HPDE6-E6E7 (cell line): ENCODE measurements at regions not wholly inside any gene's neighbourhood (a gene's known extent, or its start where the extent isn't known, plus 50 kb on each side); places are given as distances from the start of the nearest gene placed in this dataset.

Experiments used
- DNase-seq: peaks from one replicate; pipeline ENCODE4 v3.0.0; 2011; ENCODE audit warnings: missing footprints; ENCODE audit errors: extremely low spot score

DNA sequence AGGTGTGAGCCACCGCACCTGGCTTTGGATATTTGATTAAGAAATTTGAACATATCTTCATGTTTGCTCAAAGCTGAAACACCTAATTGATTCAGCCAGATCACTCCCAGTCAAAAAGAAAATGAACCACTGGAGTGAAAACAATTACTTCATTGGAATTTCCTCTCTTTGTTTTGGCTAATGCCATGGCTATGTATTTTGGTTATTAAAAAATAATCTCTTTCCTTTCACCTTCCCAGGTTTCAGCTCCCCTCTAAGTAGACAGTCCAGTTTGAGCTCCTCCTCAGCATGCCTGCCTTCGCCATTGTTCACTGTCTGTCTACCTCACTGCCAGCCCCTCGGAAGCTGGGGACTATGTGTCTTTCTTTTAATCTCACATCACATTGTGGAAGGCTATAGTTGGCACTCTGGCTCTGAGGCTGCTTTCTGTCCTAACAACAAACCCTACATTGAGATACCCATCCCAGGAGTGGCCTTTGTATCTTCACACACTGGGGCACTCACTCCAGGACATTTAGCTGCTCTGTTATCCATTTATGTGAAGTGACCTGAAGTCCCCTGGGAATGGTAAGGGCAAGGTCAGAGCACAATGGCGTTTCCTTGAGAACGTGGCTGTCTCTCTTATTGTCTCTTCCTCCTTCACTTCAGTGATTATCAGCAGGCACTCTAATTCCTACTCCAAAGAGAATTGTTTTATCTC is 764.0 kb upstream of the CITED2 start:
- DNase-seq = no peak

DNA sequence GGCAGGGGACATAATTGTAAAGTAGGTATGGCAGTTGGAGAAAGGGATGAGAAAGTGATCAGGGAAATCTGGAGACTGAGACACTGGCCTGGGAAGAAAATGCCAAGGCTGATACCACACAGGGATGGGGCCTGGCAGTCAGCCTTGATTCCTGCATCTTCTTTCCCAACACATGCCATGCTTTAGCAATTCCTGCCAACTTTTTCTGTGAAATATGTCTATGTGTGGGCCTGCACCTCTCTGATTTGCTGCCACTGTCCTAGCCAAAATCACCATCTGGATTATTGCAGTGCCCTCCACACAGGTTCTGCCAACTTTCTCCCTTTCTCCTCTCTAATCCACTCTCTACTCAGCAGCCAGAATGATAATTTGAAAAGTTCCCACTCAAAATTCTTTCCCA is 759.8 kb upstream of the CITED2 start:
- no peak for DNase-seq

DNA sequence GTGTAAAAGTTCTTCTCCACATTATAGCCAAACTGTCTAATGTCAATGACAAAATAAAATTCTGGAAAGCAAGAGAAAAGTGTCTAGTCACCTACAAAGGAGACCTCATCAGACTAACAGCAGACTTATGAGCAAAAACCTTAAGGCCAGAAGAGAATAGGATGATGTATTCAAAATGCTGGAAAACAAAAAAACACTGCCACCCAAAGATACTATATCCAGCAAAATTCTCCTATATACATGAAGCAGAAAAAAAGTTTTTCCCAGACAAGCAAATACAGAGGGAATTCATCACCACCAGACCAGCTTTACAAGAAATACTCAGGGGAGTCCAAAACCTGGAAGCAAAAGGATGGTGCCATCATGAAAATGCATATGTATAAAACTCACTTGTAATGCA is 755.6 kb upstream of the CITED2 start:
- DNase-seq = no peak

DNA sequence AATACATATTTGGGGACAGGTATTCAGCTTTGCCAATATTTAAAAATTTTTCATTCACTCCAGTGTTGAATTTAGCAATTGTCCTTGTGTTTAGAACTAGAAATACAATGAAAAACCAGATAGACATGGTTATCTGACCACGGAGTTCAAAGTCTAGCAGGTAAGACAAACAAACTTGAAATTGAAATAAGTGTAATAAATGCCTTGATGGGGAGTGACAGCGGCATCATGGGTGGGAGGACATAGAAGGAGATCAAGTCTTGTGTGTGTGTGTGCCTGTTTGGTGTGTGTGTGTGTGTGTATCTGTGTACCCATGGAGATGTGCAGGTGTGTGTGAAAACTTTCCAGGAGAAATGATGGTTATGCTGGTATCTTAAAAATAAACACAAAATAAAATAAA is 750.0 kb upstream of the CITED2 start:
- DNase-seq = no peak

DNA sequence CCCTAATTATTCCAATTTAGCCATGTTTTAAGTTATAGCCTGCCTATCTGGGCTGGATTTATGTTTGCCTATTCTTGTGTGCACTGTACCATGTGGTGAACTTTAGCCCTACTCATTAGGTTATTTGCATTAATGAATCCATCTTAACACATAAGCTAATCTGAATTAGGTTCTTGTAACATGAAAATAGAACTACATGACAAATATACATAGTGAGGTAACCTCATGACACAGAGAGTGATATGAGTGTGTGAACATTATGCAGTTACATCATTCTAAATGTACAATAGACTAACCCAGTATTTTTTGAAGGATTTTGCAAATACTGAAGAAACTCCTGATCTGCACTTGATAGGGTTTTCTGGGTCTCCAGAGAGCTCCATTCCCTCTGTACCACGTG is 733.7 kb upstream of the CITED2 start:
- no peak for DNase-seq

DNA sequence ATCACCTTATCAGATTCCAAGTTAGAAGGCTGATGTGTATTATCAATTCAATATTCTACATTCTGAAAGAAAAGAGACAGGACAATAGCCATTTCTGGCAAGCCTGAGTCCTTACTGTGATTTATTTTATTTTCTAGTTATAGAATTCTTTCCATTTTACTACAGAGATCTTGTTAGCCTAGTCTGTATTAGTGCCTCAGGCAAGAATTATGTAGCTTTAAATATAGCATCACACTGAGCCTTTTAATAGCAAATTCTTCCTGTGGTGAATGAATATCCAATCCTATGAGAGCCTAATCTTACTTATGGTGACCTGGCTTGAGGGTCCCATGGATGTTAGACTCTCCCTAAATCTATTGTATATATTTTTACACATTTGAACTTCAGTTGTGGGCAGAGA is 732.8 kb upstream of the CITED2 start:
- no peak for DNase-seq

DNA sequence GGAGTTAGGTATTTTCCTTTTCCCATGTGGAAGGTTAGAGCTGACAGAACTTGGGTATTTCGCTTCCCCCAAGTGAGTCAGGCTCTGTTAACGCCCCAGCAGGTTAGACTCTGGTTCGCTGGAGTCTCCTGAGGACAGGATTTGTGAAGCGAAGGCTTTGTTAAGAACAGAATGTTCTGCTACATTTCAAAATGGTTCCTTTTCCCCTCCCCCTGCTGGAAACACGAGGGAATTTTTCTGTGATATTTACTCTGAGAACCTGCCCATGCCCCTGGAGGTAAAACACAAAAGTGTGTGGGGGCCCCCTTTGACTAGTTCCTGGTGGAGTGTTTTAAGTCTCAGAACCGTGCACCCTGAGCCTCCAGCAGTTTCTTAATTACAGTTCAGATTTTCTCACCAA is 731.4 kb upstream of the CITED2 start:
- peak; percentile 8 for DNase-seq

DNA sequence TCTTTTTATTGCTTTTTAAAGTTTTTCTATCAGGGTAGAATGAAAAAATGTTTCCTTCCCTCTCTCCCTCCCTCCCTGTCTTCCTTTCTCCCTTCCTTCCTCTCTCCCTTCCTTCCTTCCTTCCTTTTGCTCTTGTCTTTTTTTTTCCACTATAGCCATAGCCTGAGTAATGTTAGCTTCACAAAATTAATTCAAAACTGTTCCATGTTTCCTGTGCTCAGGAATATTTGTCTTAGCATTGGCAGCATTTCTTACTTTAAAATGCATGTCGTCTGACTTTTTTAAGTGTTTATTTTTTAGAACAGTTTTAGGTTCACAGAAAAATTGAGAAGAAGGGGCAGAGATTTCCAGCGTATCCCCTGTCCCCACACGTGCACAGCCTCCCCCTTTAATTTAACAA is 730.8 kb upstream of the CITED2 start:
- no peak for DNase-seq

DNA sequence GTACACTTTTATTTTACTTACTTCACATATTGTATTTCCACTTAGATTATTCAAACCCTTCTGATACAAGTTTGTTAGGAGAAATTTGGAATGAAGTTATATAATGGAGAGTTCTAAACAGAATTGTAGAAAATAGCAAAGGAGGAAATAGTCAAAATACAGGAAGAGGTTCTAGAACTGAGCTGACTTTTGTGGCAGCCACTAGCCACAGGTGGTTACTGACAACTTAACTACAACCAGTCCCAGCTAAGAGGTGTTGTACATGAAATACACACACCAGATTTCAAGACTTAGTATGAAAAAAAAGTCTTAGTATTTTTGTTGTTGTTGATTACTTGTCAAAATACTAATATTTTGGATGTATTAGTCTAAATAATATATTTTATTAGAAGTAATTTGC is 727.4 kb upstream of the CITED2 start:
- DNase-seq = no peak

DNA sequence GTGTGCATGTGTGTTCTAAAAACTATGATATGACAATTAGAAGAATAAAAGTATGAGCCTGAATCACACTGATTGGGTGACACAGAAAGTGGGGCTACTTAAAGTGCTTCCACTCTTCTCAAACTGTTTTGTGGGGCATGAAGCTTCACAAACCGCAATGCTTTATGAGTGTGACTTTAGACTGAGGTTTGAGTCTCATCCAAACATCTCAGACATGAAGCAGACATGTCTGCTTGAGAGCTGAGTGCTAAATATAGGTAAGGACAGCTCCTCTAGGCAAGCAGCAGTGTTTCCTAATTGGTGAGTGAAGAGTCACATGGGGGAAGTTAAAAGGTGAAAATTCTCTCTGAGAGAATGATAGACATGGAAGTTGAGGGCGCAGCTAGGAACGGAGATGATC is 726.9 kb upstream of the CITED2 start:
- DNase-seq = no peak

DNA sequence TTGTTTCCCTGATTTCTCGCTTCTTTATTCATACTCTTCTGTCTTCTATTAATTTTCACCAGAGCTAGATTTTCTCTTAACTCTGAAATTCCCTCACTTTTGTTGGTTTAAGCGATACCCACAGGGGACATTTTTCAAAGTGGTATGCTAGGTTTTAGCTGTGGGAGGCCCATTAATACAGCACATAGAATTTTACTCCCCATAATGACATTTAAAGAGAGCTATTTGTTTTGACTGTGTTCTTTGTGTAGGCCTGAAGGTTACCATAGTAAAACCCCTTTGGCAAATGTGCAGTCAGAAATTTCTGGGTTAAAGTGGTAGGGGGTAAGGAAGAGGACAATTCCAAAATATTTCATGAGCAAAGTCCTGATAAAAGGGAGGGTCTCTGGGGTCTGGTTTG is 721.1 kb upstream of the CITED2 start:
- DNase-seq = no peak

DNA sequence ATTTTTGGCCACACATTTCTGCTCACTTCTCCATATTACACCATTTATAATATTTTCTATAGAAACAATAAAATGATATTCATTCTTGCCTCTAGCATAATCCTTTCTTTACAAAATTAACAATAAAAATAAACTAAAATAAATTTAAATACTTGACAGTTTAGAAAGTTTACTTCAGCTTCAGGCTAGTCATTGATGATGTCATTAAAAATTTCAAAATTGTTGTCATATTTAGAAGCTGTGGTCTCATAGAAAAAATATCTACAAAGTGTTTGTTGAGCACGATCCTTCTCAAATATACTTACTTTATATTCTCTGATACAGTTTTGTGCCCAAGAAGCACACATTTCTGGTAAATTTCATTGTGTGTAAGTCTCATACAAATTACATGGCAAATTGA is 717.4 kb upstream of the CITED2 start:
- no peak for DNase-seq

DNA sequence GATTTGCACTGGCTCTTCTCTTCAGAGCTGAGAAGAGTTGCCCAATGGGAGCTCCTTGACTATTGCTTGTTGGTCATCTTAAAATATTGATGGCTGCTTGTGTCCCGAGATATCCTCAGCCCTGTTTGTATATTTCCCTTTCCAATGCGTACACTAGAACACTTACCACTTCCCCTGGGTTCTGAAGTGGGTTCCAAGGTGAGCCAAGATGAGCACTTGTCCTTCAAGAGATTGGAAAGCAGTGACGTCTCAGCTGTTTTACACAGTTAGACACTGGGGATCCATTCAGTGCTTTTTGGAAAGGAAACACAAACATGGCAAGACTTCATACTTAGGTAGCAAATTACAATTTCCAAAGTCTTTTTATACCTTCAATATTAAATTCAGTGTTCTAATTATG is 716.4 kb upstream of the CITED2 start:
- no peak for DNase-seq

DNA sequence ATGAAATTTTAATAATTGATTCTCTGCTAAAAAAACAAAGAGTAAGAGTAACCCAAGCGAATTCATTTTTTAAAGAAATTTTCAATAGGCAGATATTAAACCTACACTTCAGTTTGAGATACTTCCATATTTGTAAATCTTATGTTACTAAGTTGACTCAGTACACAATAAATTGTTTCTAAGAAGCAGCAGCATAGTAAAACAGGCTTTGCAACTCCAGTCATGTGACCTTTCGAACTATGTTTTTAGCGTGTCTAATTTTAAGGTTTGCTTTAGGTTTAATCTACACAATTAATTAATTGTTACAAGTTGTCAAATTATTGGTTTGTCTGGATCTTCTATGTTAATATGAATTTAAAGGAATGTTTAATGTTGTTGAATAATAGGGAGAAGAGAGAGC is 708.9 kb upstream of the CITED2 start:
- no peak for DNase-seq

DNA sequence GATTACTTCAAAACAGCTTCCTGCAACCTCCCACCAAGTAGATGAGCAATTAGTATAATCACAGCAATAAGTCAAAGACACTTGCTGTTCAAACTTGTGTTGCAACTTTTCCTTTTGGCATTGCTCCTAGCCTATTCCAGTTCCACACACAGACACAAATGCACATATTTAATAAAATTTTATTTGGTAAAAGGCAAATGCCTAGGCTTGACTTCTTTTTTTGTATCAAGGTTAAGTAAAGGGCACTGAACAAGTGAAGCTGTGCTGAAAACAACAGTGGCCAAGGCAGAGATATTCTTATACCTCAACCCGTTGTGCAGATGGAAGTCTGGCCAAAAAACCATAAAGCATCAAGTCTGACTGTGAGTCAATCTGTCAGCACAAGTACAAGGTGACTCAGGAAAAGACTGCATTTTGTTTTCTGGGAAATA is 708.4 kb upstream of the CITED2 start:
- peak; percentile 4 for DNase-seq

DNA sequence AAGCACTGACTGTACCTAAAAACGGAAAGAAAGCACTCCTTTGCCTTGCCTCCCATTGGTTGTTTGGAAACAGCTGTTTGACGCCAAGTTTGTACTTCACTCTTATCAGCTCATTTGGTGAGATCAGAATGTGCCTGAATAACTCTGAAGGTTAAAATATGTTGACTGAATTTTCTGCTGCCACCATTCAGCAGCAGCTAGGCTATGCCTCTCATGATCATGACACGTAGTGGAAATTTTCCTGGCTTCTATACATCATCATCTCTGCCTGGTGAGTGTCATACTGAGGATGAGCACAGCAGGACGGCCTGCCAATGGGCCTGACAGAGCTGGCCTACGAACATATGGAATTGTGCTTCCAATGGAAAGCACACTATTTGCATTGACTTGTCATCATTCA is 704.9 kb upstream of the CITED2 start:
- DNase-seq = no peak

DNA sequence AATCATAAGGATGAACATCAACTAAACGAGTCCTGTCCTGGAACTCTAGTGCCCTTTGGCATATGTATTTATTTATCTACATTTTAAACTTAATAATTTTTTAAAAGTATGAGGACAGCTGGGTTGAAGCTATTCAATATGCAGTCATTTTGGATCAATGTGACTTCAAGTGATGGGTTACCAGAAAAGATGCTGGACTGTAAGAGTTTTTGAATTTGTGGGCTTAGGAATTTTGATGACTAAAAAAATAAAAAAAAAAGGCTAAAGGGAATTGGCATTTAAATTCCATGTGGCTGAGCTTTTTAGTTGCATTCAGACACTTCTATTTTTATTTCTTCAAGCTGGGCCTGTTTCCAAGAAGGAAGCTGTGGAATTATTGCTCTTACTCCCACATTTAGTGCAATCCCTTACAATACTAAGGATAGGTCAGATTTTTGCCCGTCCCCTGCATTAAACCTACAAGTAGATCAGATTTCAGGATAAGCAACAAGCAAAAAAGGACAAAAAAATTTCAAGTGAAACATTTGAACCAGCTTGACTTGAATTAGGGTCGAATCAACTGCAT is 704.2 kb upstream of the CITED2 start:
- no peak for DNase-seq

DNA sequence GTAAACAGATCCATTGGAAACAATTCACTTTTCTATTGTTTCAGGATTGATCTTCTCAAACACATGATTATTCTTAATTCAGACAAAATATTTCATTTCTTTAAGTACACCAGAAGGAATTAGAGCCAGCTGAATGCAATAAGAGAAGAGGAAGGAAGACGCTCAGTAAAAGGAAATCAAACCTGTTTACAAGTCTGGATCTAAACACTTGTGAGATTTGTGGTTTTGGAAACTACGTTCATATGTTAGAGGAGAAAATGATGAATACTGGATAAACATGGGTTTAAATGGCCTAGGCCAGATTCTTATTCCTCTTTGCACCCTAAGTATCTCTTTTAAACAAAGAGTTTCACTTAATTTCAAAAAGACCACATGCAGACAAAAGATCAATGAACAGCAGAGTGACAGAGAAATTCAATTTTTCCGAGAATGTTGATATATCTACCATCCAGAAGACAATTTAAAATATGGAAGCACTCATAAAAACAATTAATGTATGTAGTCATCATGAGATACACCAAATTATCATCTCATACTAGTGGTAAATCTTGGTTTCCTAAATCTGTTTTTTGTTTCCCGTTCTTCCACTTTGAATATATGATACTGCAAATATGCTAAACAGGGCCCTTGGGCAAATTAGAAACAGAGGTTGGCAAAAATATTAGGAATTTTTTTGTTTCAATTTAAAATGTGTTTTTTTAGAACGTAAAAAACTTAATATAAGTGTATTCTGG is 703.5 kb upstream of the CITED2 start:
- DNase-seq = no peak

DNA sequence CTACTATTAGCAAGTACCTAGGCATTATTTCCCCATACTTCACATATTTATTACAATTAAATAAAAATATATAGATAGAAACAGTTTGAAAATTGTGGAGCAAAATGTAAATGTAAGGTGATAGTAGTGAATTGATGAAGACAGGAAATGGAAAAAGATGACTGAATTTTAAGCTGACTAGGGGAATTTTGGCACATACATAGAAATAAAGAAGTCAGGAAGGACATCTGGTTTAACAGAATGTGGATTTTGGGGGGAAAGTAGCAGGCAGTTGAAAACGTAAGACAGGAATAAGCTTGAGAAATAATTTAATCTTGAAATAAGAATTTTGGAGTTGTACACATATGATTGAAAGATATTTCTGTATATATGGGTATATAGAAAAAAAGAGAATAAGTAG is 701.7 kb upstream of the CITED2 start:
- DNase-seq = no peak

DNA sequence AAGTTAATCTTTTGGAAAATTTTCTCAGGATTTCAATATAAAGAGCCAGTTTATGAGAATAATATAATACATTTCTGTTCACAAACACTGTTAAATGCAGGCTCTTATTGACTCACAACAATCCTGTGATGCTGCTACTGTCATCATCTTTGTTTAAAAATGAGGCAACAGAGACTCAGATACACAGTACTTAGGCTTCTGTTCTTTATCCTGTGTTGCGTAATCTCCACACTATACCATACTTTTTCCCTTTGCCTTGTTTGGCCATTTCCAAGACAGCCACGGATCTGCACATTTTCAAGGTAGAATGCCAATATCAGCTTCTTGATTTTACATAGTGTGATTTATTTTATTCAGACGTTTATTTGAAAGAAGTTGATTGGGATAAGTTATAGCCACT is 699.0 kb upstream of the CITED2 start:
- no peak for DNase-seq

DNA sequence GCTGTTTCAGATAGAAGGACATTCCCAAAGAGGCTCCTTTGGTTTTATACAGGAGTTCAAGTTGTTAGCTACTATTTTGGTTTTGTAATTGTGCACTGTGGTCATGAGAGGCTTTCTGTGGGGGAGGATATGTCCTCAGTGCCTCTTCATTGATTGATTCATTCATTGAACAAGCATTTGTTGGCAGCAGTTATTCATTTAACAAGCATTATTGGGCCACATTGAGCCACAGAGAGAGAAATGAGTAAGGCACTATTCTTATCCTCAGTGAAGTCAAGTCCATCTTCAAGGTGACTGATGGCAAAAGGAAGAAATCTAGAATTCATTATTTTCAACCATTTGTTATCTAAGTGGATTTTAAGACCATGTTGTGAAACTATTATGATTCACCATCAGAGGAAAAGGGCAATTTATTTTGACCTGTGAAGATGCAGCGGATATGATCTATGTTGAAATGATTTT is 697.2 kb upstream of the CITED2 start:
- no peak for DNase-seq

DNA sequence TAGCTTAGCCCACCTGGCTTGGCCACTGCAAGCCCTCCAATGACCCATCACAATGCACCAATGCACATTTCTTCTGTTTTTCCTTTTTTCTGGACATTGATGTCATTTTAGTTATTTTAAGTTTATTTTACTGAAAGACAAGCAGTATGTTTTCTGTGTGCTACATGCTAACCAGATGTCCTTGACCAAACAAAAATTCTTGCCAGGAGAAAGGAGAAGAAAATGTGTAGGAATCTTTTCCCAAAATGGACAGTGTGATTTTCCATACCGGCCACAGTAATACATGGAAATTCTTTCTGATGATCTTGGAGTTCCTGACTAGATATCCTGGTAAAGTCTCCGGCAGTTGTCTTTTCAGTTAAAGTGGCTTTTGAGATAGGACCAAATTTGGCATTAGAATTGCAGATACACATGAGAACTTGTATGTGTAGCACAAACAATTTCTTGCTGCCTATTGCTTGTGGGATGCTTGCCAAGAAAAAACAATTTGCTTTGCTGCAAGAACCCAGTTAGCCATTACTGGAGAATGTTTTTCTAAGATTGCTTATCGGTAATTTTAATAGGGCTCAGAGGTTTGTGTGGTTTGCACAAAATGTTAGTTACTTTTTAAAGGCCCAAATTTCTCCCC is 696.5 kb upstream of the CITED2 start:
- no peak for DNase-seq

DNA sequence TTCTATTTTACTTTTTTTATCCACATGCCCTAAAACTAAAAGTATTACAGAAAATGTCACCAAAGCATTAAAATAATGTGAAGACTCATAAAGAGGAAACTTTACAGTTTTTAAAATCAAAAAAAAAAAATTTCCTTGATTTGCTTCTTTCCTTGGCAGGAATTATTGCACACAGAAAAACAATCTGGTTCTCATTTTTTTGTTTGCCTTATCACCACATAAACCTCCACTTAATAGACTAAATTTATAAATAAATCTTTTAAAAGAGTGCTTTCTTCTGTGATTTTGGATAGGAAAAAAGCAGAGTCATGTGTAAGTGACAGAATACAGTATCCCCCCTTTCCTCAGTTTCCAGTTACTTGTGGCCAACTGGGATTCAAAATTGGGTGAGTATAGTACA is 695.1 kb upstream of the CITED2 start:
- no peak for DNase-seq
